ENCODE measurements at regions not wholly inside any gene's neighbourhood (a gene's known extent, or its start where the extent isn't known, plus 50 kb on each side); places are given as distances from the start of the nearest gene placed in this dataset.

DNA sequence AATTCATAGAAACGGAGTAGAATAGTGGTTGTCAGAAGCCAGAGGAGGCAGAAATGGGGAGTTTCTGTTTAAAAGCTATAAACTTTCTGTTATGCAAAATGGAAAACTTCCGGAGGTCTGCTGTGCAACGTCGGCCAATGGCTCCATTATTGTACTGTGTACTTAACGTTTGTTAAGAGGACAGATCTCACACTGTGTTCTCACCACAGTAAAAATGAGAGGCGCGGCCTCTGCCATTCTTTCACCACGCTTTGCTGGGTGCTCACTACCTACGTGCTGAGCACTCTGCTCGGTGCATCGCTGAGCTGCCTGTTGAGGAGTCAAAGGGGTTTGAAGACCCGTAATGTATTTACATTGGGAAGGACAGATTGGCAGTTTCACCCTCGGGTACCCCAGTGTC is 218.8 kb upstream of the B3GAT1 start:
- H3K36me3 ChIP-seq (ENCODE audit: control insufficient read depth, insufficient read depth, low read length) = no peaks in the 10 kb centered on the region
- TF ChIP-seq, protein P1, sequence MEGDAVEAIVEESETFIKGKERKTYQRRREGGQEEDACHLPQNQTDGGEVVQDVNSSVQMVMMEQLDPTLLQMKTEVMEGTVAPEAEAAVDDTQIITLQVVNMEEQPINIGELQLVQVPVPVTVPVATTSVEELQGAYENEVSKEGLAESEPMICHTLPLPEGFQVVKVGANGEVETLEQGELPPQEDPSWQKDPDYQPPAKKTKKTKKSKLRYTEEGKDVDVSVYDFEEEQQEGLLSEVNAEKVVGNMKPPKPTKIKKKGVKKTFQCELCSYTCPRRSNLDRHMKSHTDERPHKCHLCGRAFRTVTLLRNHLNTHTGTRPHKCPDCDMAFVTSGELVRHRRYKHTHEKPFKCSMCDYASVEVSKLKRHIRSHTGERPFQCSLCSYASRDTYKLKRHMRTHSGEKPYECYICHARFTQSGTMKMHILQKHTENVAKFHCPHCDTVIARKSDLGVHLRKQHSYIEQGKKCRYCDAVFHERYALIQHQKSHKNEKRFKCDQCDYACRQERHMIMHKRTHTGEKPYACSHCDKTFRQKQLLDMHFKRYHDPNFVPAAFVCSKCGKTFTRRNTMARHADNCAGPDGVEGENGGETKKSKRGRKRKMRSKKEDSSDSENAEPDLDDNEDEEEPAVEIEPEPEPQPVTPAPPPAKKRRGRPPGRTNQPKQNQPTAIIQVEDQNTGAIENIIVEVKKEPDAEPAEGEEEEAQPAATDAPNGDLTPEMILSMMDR (IDR thresholded peaks at IDR 0.05; ENCODE audit: insufficient read depth, low read length, severe bottlenecking) = no peak
- DNase-seq (ENCODE audit: low read depth) = no peak
- H3K4me3 ChIP-seq (ENCODE audit: low read depth, low read length) = no peak overlapping the region
- no peaks in the 10 kb centered on the region for H3K27me3 ChIP-seq (ENCODE audit: control insufficient read depth, insufficient read depth, low read length)
- no peak for FAIRE-seq

DNA sequence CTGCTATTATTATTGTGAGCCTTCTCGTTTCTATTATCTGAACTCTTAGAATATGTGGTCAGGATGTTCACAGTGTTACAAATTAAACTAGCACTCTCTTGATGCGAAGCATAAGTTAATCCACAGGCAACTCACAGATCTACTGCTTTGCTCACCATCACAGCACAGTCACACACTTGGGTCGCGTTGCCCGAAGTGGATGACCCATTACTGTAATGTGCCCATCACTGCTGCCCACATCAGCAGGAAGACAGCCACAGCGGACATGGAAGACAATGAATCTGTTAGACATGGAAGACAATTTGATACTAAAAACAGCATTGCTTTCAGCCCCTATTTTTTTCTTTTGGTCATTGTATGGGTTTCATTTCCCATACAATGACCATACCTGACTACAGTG is 216.4 kb upstream of the B3GAT1 start:
- DNase-seq (ENCODE audit: low read depth) (no peak), FAIRE-seq (no peak)
- Histone ChIP-seq H3K36me3 (ENCODE audit: control insufficient read depth, insufficient read depth, low read length) (no peaks in the 10 kb centered on the region), H3K4me3 (ENCODE audit: low read depth, low read length) (no peak overlapping the region), H3K27me3 (ENCODE audit: control insufficient read depth, insufficient read depth, low read length) (no peaks in the 10 kb centered on the region)
- TF ChIP-seq, protein P1 (IDR thresholded peaks at IDR 0.05; ENCODE audit: insufficient read depth, low read length, severe bottlenecking) = no peak

DNA sequence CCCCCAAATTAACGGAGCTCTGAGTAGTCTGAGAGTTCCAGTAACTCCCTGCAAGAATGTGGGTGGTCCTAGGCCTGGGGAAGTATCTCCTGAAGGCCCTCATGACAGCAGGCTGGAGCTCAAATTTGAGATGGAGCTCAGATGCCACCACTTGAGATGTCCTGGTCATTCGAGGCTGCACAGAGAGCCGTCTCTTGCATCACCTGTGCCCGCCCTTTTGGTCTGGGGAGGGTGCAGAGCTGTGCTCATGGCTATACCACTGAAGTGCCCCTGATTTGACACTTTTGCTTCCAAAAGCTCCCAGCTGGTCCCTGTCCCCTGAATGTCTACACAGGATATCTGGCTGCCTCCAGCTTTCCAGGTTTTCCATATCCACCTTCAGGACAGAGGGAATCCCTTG is 214.0 kb upstream of the B3GAT1 start:
- FAIRE-seq (no peak), DNase-seq (ENCODE audit: low read depth) (no peak)
- Histone ChIP-seq H3K27me3 (ENCODE audit: control insufficient read depth, insufficient read depth, low read length) (no peaks in the 10 kb centered on the region), H3K36me3 (ENCODE audit: control insufficient read depth, insufficient read depth, low read length) (no peaks in the 10 kb centered on the region), H3K4me3 (ENCODE audit: low read depth, low read length) (no peak overlapping the region)
- TF ChIP-seq, protein P1 (IDR thresholded peaks at IDR 0.05; ENCODE audit: insufficient read depth, low read length, severe bottlenecking) = no peak

DNA sequence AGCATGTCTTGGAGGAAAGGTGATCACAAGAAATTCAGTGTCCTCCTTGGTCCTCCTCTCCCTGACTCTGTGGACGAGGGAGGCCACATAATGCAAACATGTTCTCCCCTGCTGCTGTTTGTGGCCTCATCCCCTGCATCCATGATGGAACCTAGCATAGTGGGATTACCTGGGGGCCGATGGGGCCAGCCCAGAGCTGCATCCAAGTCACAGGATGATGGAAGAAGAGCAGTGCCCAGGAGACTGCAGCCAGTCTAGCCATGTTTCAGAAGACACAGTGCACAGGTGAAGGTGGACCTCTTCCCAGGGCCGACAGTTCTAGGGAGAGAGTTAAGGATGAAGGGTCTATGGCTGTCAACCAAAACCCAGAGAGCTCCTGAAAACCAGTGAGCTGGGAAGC is 213.6 kb upstream of the B3GAT1 start:
- Histone ChIP-seq H3K36me3 (ENCODE audit: control insufficient read depth, insufficient read depth, low read length) (no peaks in the 10 kb centered on the region), H3K27me3 (ENCODE audit: control insufficient read depth, insufficient read depth, low read length) (no peaks in the 10 kb centered on the region), H3K4me3 (ENCODE audit: low read depth, low read length) (no peak overlapping the region)
- TF ChIP-seq, protein P1 (IDR thresholded peaks at IDR 0.05; ENCODE audit: insufficient read depth, low read length, severe bottlenecking) = no peak
- DNase-seq (ENCODE audit: low read depth) (no peak), FAIRE-seq (no peak)

DNA sequence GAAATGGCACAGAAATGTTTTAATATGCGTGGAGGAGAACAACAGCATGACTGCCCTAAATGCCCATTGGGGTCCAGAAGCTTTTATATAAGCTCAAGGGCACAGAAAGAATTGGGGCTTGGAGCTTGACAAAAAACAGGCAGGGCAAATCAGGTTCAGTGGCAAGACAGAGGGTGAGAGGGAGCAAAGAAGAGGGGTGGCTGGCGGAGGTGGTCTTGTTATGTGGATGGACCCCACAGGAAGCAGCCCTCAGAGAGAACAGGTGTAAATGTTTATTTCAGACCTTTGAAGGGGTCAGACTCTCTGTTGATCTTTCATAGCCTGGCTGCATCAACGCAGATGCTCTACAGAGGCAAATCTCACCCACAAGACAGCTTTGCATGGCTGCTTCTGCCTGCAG is 213.1 kb upstream of the B3GAT1 start:
- no peaks in the 10 kb centered on the region for H3K36me3 ChIP-seq (ENCODE audit: control insufficient read depth, insufficient read depth, low read length)
- no peaks in the 10 kb centered on the region for H3K27me3 ChIP-seq (ENCODE audit: control insufficient read depth, insufficient read depth, low read length)
- TF ChIP-seq, protein P1 (IDR thresholded peaks at IDR 0.05; ENCODE audit: insufficient read depth, low read length, severe bottlenecking) = no peak
- H3K4me3 ChIP-seq (ENCODE audit: low read depth, low read length) = no peak overlapping the region
- no peak for DNase-seq (ENCODE audit: low read depth)
- FAIRE-seq = no peak

DNA sequence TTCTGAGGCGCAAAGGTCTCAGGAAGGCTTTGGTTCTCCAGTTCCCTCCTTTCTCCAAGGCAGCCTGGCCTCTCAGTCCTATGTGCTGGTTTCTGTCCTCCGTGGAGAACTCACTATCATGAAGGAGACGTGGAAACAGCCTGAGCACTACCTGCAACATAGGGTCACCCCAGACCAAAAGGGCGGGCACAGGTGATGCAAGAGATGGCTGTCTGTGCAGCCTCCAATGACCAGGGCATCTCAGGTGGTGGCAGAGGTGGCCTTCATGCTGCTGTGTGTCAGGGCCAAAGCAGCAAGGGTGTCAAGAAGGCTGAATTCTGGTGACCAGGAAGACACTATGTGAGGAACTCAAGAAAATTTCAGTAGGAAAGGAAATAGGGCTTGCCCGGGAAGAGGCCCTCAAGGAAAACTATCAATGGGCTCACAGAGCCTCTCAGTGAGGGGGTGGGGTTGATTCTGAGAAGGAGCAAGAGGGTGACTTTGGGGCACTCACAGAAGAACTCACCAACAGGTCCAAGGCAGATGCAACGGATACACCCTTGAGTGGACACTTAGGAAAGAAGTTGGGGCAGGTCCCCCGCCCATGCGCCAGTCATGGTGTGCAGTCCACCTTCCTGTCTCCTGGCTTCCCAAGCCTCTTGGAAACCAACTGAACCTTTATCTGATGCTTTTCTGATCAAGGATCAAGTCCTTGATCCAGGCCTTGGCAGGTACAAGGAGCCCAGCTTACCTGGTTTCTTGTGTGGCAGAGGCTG is 212.3 kb upstream of the B3GAT1 start:
- TF ChIP-seq, protein P1 (IDR thresholded peaks at IDR 0.05; ENCODE audit: insufficient read depth, low read length, severe bottlenecking) = no peak
- Histone ChIP-seq H3K4me3 (ENCODE audit: low read depth, low read length) (no peak overlapping the region), H3K36me3 (ENCODE audit: control insufficient read depth, insufficient read depth, low read length) (no peaks in the 10 kb centered on the region), H3K27me3 (ENCODE audit: control insufficient read depth, insufficient read depth, low read length) (no peaks in the 10 kb centered on the region)
- no peak for DNase-seq (ENCODE audit: low read depth)
- FAIRE-seq = no peak

Measured in bronchial epithelial cell (primary cell).